Fibroblast of the aortic adventitia (primary cell): ENCODE measurements at regions not wholly inside any gene's neighbourhood (a gene's known extent, or its start where the extent isn't known, plus 50 kb on each side); places are given as distances from the start of the nearest gene placed in this dataset.
"Not testable (repeated sequence)": the region's sequence is repeated elsewhere in the genome, so short reads cannot be mapped to it uniquely, and the experiment has no call there.

ENCODE experiments used
- DNase-seq: peaks from one replicate; pipeline ENCODE4 v3.0.0-alpha.2; 2010; ENCODE audit warnings: low read depth
- H3K4me3 ChIP-seq: 2 replicates; pipeline ENCODE4 v1.5.1; 2011; ENCODE audit warnings: low read depth, mild to moderate bottlenecking, control low read depth, low read length, moderate library complexity
- CTCF ChIP-seq: IDR thresholded peaks from 2 replicates; pipeline ENCODE4 v1.5.1; 2011; ENCODE audit warnings: mild to moderate bottlenecking, low read length, control low read depth, inconsistent platforms; ENCODE audit not compliant: insufficient read depth

GRCh38 chr7:109895536-109895935 lies 1195.4 kb upstream of the LRRN3 start:
- DNase-seq, result no peak
- TF ChIP-seq CTCF, result no peak
- H3K4me3 ChIP-seq, result no peak overlapping the region

DNA sequence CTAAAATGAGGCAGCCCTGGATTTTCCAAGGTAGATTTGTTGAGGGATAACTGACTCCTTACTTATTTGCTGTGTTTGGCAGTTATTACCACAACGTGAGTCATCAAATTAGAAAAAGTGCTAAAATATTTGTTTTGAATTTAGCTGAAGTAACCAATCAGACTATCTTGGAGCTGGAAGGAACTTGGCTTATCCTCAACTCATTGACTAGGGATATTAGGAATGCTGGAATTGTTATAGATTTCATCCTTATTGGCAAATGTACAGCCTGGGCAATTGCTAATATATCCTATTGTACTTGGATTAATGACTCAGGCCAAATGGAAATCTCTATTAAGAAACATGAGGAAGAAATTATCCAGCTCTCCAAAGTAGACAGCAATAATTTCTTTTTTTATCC lies 1189.0 kb upstream of the LRRN3 start:
- DNase-seq, result peak; percentile 24
- no peak overlapping the region for H3K4me3 ChIP-seq
- TF ChIP-seq CTCF, result no peak

DNA sequence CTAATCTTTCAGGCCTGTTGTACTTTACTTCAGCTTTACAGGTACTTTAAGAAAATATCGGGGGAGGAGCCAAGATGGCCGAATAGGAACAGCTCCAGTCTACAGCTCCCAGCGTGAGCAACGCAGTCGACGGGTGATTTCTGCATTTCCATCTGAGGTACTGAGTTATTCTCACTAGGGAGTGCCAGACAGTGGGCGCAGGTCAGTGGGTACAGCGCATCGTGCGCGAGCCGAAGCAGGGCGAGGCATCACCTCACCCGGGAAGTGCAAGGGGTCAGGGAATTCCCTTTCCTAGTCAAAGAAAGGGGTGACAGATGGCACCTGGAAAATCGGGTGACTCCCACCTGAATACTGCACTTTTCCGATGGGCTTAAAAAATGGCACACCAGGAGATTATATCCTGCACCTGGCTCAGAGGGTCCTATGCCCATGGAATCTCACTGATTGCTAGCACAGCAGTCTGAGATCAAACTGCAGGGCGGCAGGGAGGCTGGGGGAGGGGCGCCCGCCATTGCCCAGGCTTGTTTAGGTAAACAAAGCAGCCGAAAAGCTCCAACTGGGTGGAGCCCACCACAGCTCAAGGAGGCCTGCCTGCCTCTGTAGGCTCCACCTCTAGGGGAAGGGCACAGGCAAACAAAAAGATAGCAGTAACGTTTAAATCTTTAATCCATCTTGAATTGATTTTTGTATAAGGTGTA lies 1185.4 kb upstream of the LRRN3 start:
- not testable (repeated sequence) for H3K4me3 ChIP-seq, DNase-seq

DNA sequence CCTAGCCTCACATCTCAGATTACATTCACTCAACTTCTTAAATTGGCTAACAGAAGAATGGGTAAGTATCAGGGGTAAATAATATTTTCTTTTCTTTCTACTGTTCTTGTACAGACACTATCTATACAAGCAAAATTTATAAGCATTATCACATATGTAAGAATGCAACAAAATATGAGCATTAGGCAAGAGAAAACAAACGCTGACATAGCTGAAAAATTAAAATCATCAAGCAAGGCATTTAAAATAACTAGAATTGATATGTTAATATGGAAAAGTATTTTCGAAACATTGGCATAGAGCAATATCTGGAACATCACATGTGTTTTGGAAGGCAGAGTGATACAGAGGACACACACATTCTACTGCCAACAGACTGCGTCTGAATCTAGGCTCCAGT lies 1175.3 kb upstream of the LRRN3 start:
- TF ChIP-seq CTCF, result no peak
- no peak overlapping the region for H3K4me3 ChIP-seq
- DNase-seq, result no peak

- DNase-seq, result no peak
- H3K4me3 ChIP-seq, result no peak overlapping the region
- TF ChIP-seq CTCF, result no peak
Measured at GRCh38 chr7:109926738-109927137, 1164.2 kb upstream of the LRRN3 start.

DNA sequence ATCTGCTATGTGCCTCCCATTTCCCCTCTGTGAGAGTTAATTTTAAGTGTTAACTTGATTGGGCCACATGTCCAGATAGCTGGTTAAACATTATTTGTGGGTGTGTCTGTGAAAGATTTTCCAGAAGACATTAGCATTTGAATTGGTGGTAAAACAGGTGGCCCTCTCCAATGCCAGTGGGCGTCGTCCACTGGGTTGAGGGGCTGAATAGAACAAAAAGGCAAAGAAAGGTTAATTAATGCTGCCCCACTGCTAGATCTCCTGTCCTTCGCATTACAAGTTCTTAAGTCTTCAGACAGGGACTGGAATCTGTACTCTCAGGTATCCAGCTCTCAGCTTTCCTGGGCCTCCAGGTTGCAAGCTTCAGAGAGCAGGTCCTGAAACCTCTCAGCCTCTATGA lies 1160.9 kb upstream of the LRRN3 start:
- TF ChIP-seq CTCF, result no peak
- no peak for DNase-seq

DNA sequence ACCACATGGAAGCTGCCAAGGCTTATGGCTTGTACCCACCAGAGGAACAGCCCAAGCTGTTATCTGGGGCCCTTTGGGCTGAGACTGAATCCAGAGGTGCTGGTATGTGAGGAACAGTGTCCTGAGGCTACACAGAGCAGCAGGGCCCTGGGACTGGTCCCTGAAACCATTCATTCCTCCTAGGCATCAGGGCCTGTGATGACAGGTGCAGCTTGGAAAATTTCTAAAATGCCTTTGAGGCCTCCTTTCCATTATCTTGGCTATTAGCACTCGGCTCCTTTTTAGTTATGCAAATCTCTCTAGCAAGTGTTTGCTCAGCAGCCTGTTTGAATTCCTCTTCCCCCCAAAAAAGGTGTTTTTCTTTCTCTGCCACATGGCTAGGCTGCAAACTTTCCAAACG lies 1151.7 kb upstream of the LRRN3 start:
- no peak for DNase-seq
- TF ChIP-seq CTCF, result no peak

More for the DNA sequence above, 1160.9 kb upstream of the LRRN3 start:
- H3K4me3 ChIP-seq, result no peak overlapping the region

More for the DNA sequence above, 1151.7 kb upstream of the LRRN3 start:
- no peak overlapping the region for H3K4me3 ChIP-seq
